ENCODE measurements at regions not wholly inside any gene's neighbourhood (a gene's known extent, or its start where the extent isn't known, plus 50 kb on each side); places are given as distances from the start of the nearest gene placed in this dataset.

DNA sequence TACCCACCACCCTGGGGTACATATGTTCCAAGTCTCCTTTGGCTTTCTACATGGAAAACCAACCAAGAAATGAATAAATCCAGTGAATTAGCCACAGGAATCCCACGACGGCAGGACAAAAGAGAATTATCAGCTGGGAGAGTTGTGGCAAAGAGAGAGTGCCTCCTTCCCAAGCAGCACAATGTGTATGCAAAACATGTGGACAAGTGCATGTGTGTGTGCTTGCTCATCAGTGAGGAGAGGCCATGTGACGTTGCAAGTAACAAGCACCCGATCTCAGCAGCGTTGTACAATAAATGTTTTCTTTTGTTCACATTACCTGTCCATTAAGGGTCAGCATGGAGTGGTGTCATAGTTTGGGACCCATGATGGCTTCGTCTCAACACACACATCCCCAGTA is 50.0 kb upstream of the EMX2 start:
- Histone ChIP-seq H3K27ac (ENCODE audit: low read depth, low read length, poor library complexity, severe bottlenecking) (no peak overlapping the region), H3K4me3 (ENCODE audit: low read depth, low read length, poor library complexity, severe bottlenecking) (no peak overlapping the region), H3K36me3 (ENCODE audit: insufficient read depth, low read length, poor library complexity, severe bottlenecking) (no peaks in the 10 kb centered on the region), H3K27me3 (replicated peaks; ENCODE audit: insufficient read depth, low read depth, low read length, poor library complexity) (peaks cover 61% of the 10 kb centered on the region), H3K9me3 (ENCODE audit: low read depth, low read length, poor library complexity, severe bottlenecking) (no peaks in the 10 kb centered on the region), H3K4me1 (ENCODE audit: insufficient read depth, low read length, poor library complexity, severe bottlenecking) (no peaks in the 10 kb centered on the region)
- CTCF ChIA-PET = no interaction called here
- POLR2A ChIA-PET (ENCODE audit: low non-redundant PET) = no interaction called here
- no peak for DNase-seq (ENCODE audit: low spot score)
- TF ChIP-seq, protein P1, sequence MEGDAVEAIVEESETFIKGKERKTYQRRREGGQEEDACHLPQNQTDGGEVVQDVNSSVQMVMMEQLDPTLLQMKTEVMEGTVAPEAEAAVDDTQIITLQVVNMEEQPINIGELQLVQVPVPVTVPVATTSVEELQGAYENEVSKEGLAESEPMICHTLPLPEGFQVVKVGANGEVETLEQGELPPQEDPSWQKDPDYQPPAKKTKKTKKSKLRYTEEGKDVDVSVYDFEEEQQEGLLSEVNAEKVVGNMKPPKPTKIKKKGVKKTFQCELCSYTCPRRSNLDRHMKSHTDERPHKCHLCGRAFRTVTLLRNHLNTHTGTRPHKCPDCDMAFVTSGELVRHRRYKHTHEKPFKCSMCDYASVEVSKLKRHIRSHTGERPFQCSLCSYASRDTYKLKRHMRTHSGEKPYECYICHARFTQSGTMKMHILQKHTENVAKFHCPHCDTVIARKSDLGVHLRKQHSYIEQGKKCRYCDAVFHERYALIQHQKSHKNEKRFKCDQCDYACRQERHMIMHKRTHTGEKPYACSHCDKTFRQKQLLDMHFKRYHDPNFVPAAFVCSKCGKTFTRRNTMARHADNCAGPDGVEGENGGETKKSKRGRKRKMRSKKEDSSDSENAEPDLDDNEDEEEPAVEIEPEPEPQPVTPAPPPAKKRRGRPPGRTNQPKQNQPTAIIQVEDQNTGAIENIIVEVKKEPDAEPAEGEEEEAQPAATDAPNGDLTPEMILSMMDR (conservative IDR thresholded peaks at IDR 0.05; ENCODE audit: low read depth, low read length) = no peak
- no peak for TF ChIP-seq EZH2 (IDR thresholded peaks at IDR 0.05; ENCODE audit: borderline replicate concordance, low read depth, low read length, poor library complexity, severe bottlenecking)
- intact Hi-C loops (cut with micrococcal nuclease; ENCODE audit: unreplicated experiment) = loop anchor here (10.0 kb wide), 1 partner anchor 1052 kb away; no protein-coding TSS in a partner anchor
- no TSS peak for BruUV-seq (replicated peaks)

DNA sequence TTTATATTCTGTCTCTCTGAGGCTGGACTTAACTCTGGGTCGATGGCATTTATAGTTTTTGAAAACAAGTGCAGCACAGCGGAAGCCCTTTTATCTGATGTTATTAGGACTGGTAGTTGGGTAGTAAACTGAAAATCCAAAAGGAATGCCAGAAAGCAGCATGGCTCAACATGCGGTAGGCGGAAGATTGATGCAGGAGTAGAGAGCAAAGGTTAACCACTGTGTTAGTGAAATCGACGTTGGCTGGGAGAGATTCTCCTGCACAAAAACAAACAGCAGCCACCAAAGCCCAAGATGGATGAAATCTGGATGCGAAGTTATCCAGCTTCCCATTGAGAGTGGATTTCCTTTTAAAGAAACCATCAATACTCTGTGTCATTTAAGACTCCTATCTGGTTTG is 54.5 kb upstream of the EMX2 start:
- Histone ChIP-seq H3K9me3 (ENCODE audit: low read depth, low read length, poor library complexity, severe bottlenecking) (no peaks in the 10 kb centered on the region), H3K27ac (ENCODE audit: low read depth, low read length, poor library complexity, severe bottlenecking) (no peak overlapping the region), H3K27me3 (replicated peaks; ENCODE audit: insufficient read depth, low read depth, low read length, poor library complexity) (peaks cover 36% of the 10 kb centered on the region), H3K4me1 (ENCODE audit: insufficient read depth, low read length, poor library complexity, severe bottlenecking) (no peaks in the 10 kb centered on the region), H3K4me3 (ENCODE audit: low read depth, low read length, poor library complexity, severe bottlenecking) (no peak overlapping the region), H3K36me3 (ENCODE audit: insufficient read depth, low read length, poor library complexity, severe bottlenecking) (no peaks in the 10 kb centered on the region)
- intact Hi-C loops (cut with micrococcal nuclease; ENCODE audit: unreplicated experiment) = no loop called here
- BruUV-seq (replicated peaks) = no TSS peak
- DNase-seq (ENCODE audit: low spot score) = no peak
- POLR2A ChIA-PET (ENCODE audit: low non-redundant PET) = no interaction called here
- TF ChIP-seq EZH2 (IDR thresholded peaks at IDR 0.05; ENCODE audit: borderline replicate concordance, low read depth, low read length, poor library complexity, severe bottlenecking) = no peak
- TF ChIP-seq, protein P1 (conservative IDR thresholded peaks at IDR 0.05; ENCODE audit: low read depth, low read length) = no peak
- CTCF ChIA-PET = no interaction called here

DNA sequence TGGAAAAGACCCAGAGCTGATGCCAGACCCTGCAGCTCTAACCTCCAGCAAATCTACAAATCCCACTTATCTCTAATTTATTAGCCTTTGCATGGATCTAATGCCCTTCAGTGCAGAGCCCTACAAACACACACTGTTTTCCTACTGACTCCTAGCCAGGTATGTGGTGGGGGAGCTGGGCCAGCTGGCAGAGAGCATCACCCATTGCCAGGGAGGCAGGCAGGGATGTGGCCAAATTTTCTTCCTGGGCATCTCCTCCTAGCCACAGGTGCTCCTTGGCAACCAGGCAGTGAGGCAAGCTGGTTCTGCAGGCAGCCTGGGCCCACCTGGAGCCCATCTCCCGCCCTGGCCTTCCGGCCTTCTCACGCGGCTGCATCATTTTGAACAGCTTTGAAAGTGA is 55.9 kb upstream of the EMX2 start:
- Histone ChIP-seq H3K36me3 (ENCODE audit: insufficient read depth, low read length, poor library complexity, severe bottlenecking) (no peaks in the 10 kb centered on the region), H3K4me1 (ENCODE audit: insufficient read depth, low read length, poor library complexity, severe bottlenecking) (no peaks in the 10 kb centered on the region), H3K27ac (ENCODE audit: low read depth, low read length, poor library complexity, severe bottlenecking) (no peak overlapping the region), H3K27me3 (replicated peaks; ENCODE audit: insufficient read depth, low read depth, low read length, poor library complexity) (peaks cover 22% of the 10 kb centered on the region), H3K9me3 (ENCODE audit: low read depth, low read length, poor library complexity, severe bottlenecking) (no peaks in the 10 kb centered on the region), H3K4me3 (ENCODE audit: low read depth, low read length, poor library complexity, severe bottlenecking) (no peak overlapping the region)
- no peak for DNase-seq (ENCODE audit: low spot score)
- intact Hi-C loops (cut with micrococcal nuclease; ENCODE audit: unreplicated experiment) = no loop called here
- no peak for TF ChIP-seq EZH2 (IDR thresholded peaks at IDR 0.05; ENCODE audit: borderline replicate concordance, low read depth, low read length, poor library complexity, severe bottlenecking)
- TF ChIP-seq, protein P1 (conservative IDR thresholded peaks at IDR 0.05; ENCODE audit: low read depth, low read length) = no peak
- POLR2A ChIA-PET (ENCODE audit: low non-redundant PET) = no interaction called here
- BruUV-seq (replicated peaks) = no TSS peak
- CTCF ChIA-PET = no interaction called here

Data from A673 (cell line).